B cell (primary cell): ENCODE measurements at regions not wholly inside any gene's neighbourhood (a gene's known extent, or its start where the extent isn't known, plus 50 kb on each side); places are given as distances from the start of the nearest gene placed in this dataset.

Experiments used
- CTCF ChIP-seq: fragments of 200-600 bp; IDR thresholded peaks from one replicate; pipeline ENCODE4 v1.8.0; 2022; ENCODE audit warnings: antibody characterized with exemption, mild to moderate bottlenecking
- EZH2 ChIP-seq: IDR thresholded peaks from 2 replicates; pipeline ENCODE4 v1.6.1; 2012; ENCODE audit warnings: borderline replicate concordance, low read depth, mild to moderate bottlenecking, moderate library complexity, low read length; ENCODE audit not compliant: insufficient read depth, poor library complexity, severe bottlenecking

GRCh38 chr6:150777736-150778135 lies 87.8 kb upstream of the MTHFD1L start:
- TF ChIP-seq EZH2 (no peak), CTCF (no peak)
